ENCODE measurements at regions not wholly inside any gene's neighbourhood (a gene's known extent, or its start where the extent isn't known, plus 50 kb on each side); places are given as distances from the start of the nearest gene placed in this dataset.

GRCh38 chr3:168815946-168816345 lies 720.2 kb upstream of the GOLIM4 start:
- TF ChIP-seq, protein P1, sequence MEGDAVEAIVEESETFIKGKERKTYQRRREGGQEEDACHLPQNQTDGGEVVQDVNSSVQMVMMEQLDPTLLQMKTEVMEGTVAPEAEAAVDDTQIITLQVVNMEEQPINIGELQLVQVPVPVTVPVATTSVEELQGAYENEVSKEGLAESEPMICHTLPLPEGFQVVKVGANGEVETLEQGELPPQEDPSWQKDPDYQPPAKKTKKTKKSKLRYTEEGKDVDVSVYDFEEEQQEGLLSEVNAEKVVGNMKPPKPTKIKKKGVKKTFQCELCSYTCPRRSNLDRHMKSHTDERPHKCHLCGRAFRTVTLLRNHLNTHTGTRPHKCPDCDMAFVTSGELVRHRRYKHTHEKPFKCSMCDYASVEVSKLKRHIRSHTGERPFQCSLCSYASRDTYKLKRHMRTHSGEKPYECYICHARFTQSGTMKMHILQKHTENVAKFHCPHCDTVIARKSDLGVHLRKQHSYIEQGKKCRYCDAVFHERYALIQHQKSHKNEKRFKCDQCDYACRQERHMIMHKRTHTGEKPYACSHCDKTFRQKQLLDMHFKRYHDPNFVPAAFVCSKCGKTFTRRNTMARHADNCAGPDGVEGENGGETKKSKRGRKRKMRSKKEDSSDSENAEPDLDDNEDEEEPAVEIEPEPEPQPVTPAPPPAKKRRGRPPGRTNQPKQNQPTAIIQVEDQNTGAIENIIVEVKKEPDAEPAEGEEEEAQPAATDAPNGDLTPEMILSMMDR (IDR thresholded peaks at IDR 0.05; ENCODE audit: unreplicated experiment): no peak
- Mint-ChIP-seq H3K9me3 (ENCODE audit: unreplicated experiment) (no peaks in the 10 kb centered on the region), H3K4me3 (ENCODE audit: unreplicated experiment) (no peak overlapping the region), H3K36me3 (ENCODE audit: insufficient read depth, unreplicated experiment) (no peaks in the 10 kb centered on the region), H3K27ac (ENCODE audit: low read depth, unreplicated experiment) (no peak overlapping the region), H3K27me3 (ENCODE audit: insufficient read depth, unreplicated experiment) (peaks cover 63% of the 10 kb centered on the region), H3K4me1 (ENCODE audit: insufficient read depth, unreplicated experiment) (no peaks in the 10 kb centered on the region)
- DNase-seq (ENCODE audit: unreplicated experiment): no peak
- ChIA-PET CTCF (interaction anchor here (0.6 to 1.1 kb wide), 2 partner anchors 22 to 49 kb away, joined by 4 to 6 read pairs; no protein-coding TSS in a partner anchor), POLR2A (interaction anchor here (0.6 kb wide), 1 partner anchor 553 kb away, joined by 4 read pairs; no protein-coding TSS in a partner anchor)
- intact Hi-C loops (cut with micrococcal nuclease): no loop called here
- BruUV-seq (replicated peaks): no TSS peak

DNA sequence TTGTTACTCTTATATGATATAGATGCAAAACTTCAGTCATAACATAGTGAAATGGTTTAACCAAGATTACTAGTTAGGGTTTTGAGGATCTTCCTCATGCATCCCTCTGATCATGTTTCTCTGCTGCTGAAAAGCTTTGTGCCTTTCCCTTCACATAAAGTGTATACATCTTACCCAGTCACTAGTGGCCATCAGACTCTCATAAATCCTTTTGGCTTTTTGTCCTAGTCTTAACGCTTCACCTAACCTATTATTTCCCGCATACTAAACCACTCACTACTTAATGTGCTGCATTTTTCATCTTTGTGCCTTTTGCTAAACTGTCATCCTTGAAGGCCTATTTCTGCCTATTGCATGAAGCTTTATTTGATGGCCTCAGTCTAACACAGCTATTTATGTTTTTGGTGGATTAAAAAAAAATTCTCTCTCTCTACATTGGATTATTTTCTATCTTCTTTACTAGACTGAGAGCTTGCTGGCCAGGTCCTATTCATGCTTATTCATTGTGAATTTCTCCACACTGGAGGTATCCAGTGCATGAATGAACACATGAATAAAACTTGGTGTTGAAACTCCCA lies 717.6 kb upstream of the GOLIM4 start:
- Mint-ChIP-seq H3K27ac (ENCODE audit: low read depth, unreplicated experiment) (no peak overlapping the region), H3K4me3 (ENCODE audit: unreplicated experiment) (no peak overlapping the region), H3K9me3 (ENCODE audit: unreplicated experiment) (no peaks in the 10 kb centered on the region), H3K4me1 (ENCODE audit: insufficient read depth, unreplicated experiment) (no peaks in the 10 kb centered on the region), H3K27me3 (ENCODE audit: insufficient read depth, unreplicated experiment) (peaks cover 57% of the 10 kb centered on the region), H3K36me3 (ENCODE audit: insufficient read depth, unreplicated experiment) (no peaks in the 10 kb centered on the region)
- no peak for DNase-seq (ENCODE audit: unreplicated experiment)
- CTCF ChIA-PET: no interaction called here
- POLR2A ChIA-PET: interaction anchor here (0.7 kb wide), 1 partner anchor 602 kb away, joined by 3 read pairs; no protein-coding TSS in a partner anchor
- no TSS peak for BruUV-seq (replicated peaks)
- intact Hi-C loops (cut with micrococcal nuclease): no loop called here
- TF ChIP-seq, protein P1 (IDR thresholded peaks at IDR 0.05; ENCODE audit: unreplicated experiment): no peak

DNA sequence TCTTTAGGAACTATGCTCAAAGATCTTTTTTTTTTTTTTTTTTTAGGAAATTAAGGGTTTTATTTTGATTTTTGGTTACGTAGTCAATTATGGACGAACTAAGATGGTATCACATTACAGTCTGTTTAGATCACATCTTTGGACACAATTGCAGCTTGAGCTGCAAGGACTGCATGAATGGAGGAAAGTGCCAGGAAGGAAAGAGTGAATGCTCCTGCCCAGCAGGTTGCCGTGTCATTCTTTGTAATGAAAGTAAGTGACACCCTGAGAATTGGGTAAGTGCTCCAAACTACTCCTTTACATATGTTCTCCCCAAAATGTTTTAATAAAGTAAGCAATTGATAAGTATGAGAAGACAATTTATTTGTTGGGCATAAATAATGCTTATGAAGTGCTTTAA lies 716.5 kb upstream of the GOLIM4 start:
- Mint-ChIP-seq H3K4me1 (ENCODE audit: insufficient read depth, unreplicated experiment) (no peaks in the 10 kb centered on the region), H3K36me3 (ENCODE audit: insufficient read depth, unreplicated experiment) (no peaks in the 10 kb centered on the region), H3K9me3 (ENCODE audit: unreplicated experiment) (no peaks in the 10 kb centered on the region), H3K27me3 (ENCODE audit: insufficient read depth, unreplicated experiment) (peaks cover 46% of the 10 kb centered on the region), H3K27ac (ENCODE audit: low read depth, unreplicated experiment) (no peak overlapping the region), H3K4me3 (ENCODE audit: unreplicated experiment) (no peak overlapping the region)
- BruUV-seq (replicated peaks): no TSS peak
- intact Hi-C loops (cut with micrococcal nuclease): no loop called here
- DNase-seq (ENCODE audit: unreplicated experiment): no peak
- CTCF ChIA-PET: interaction anchor here (1.4 kb wide), 1 partner anchor 35 kb away, joined by 6 read pairs; no protein-coding TSS in a partner anchor
- POLR2A ChIA-PET: no interaction called here
- TF ChIP-seq, protein P1 (IDR thresholded peaks at IDR 0.05; ENCODE audit: unreplicated experiment): no peak

GRCh38 chr3:168808596-168808995 lies 712.9 kb upstream of the GOLIM4 start:
- POLR2A ChIA-PET: interaction anchor here (0.7 to 1.0 kb wide), 2 partner anchors 8 to 10 kb away, joined by 3 read pairs; no protein-coding TSS in a partner anchor
- no TSS peak for BruUV-seq (replicated peaks)
- Mint-ChIP-seq H3K27ac (ENCODE audit: low read depth, unreplicated experiment) (no peak overlapping the region), H3K4me3 (ENCODE audit: unreplicated experiment) (no peak overlapping the region), H3K4me1 (ENCODE audit: insufficient read depth, unreplicated experiment) (no peaks in the 10 kb centered on the region), H3K36me3 (ENCODE audit: insufficient read depth, unreplicated experiment) (no peaks in the 10 kb centered on the region), H3K9me3 (ENCODE audit: unreplicated experiment) (no peaks in the 10 kb centered on the region), H3K27me3 (ENCODE audit: insufficient read depth, unreplicated experiment) (peaks cover 24% of the 10 kb centered on the region)
- DNase-seq (ENCODE audit: unreplicated experiment): no peak
- TF ChIP-seq, protein P1 (IDR thresholded peaks at IDR 0.05; ENCODE audit: unreplicated experiment): no peak
- intact Hi-C loops (cut with micrococcal nuclease): no loop called here
- CTCF ChIA-PET: interaction anchor here (0.6 to 0.7 kb wide), 2 partner anchors 17 to 1694 kb away, joined by 3 to 4 read pairs; no protein-coding TSS in a partner anchor
